ENCODE measurements at regions not wholly inside any gene's neighbourhood (a gene's known extent, or its start where the extent isn't known, plus 50 kb on each side); places are given as distances from the start of the nearest gene placed in this dataset.
"Not testable (repeated sequence)": the region's sequence is repeated elsewhere in the genome, so short reads cannot be mapped to it uniquely, and the experiment has no call there.

DNA sequence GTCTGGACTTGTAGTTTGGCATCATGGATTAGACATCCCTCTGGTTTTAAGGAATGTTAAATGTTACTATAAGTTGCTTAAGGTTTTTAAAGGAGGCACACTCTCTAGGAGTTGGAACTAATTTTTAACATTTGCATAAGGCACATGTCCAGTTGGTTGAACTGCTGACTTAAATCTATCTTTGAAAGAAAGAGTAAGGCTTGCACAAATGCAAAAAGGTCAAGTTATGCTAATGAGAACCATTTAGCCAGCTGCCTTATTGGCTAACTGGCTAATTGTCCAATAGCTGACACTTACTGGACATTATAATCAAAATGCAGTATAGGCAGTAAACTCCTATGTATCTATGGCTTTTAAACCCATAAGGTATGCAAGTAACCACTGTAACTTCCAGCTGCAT is 206.1 kb upstream of the TTC29 start:
- intact Hi-C loops (cut with DNase I; ENCODE audit: low total_unique reads), result no loop called here
- no peaks in the 10 kb centered on the region for H3K9me3 ChIP-seq
- H3K4me3 ChIP-seq, result no peak overlapping the region
- H3K4me1 ChIP-seq, result peaks cover 0 to 11% (median 0%) of the 10 kb centered on the region in 6 donors
- no peak overlapping the region for H3K27ac ChIP-seq
- TF ChIP-seq POLR2AphosphoS5 (IDR thresholded peaks at IDR 0.05) (no peak), POLR2A (IDR thresholded peaks at IDR 0.05) (no peak)
- TF ChIP-seq, protein P1, sequence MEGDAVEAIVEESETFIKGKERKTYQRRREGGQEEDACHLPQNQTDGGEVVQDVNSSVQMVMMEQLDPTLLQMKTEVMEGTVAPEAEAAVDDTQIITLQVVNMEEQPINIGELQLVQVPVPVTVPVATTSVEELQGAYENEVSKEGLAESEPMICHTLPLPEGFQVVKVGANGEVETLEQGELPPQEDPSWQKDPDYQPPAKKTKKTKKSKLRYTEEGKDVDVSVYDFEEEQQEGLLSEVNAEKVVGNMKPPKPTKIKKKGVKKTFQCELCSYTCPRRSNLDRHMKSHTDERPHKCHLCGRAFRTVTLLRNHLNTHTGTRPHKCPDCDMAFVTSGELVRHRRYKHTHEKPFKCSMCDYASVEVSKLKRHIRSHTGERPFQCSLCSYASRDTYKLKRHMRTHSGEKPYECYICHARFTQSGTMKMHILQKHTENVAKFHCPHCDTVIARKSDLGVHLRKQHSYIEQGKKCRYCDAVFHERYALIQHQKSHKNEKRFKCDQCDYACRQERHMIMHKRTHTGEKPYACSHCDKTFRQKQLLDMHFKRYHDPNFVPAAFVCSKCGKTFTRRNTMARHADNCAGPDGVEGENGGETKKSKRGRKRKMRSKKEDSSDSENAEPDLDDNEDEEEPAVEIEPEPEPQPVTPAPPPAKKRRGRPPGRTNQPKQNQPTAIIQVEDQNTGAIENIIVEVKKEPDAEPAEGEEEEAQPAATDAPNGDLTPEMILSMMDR (IDR thresholded peaks at IDR 0.05 in 8 of 11, conservative IDR thresholded peaks at IDR 0.05 in 3 of 11), result no peak
- peaks cover 0 to under 1% (median 0%) of the 10 kb centered on the region in 7 donors for H3K27me3 ChIP-seq (replicated peaks in 1 of 7)
- DNase-seq, result no peak
- H3K36me3 ChIP-seq, result no peaks in the 10 kb centered on the region

DNA sequence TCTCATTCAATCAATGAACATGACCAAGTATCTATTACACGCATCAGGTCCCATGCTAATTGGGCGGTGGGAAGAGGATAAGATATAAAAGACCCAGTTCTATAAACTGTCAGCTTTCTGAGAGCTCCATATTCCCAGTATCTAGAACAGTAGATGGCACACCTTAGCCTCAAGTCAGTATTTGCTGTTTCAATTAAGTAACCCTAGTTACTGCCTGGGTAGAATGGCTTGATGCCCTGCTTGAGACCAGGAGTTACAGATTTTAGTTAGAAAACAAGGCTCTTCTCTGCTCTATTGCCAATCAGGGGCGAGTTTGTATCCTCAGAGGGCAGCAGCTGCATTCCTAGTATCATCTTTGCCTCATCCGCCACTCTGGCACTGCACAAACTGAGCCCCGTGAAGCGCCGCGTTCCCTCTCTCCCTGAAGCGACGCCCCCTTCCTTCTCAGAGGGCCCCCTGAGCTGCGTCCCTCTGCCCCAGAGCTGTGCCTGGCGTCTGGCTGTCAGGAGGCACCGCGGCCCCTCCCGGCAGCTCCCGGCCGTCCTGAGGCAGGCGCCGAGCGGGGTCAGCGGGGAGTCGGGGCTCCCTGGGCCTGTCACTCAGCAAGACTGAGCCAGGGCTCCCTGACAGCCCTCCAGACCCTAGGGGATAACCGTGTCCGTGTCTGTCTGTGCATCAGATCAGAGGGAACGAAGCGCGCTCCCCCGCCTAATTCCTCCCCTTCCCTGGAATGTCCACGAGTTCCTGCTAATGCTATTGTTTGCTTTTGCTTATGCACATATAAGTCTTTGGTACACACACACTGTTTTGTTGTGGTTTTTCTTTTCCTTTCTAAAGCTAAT is 212.4 kb upstream of the TTC29 start:
- peak overlapping the region in 3 of 8 donors; percentile 7 to 43 (median 24) for H3K4me3 ChIP-seq
- TF ChIP-seq, protein P1 (IDR thresholded peaks at IDR 0.05 in 8 of 11, conservative IDR thresholded peaks at IDR 0.05 in 3 of 11), result no peak
- peak in 1 of 3 donors; percentile 18 for TF ChIP-seq POLR2AphosphoS5 (IDR thresholded peaks at IDR 0.05)
- H3K36me3 ChIP-seq, result no peaks in the 10 kb centered on the region
- WGBS, 5 donors, result 8 to 13% (median 10%) methylated on average over 23 to 29 of the region's 29 CpGs
- peaks cover 0 to 29% (median 0%) of the 10 kb centered on the region in 7 donors for H3K27me3 ChIP-seq (replicated peaks in 1 of 7)
- intact Hi-C loops (cut with DNase I; ENCODE audit: low total_unique reads), result no loop called here
- H3K27ac ChIP-seq, result peak overlapping the region in 7 of 8 donors; percentile 32 to 71 (median 46)
- H3K4me1 ChIP-seq, result peaks cover 0 to 13% (median 3%) of the 10 kb centered on the region in 6 donors
- H3K9me3 ChIP-seq, result no peaks in the 10 kb centered on the region
- DNase-seq, result peak; percentile 69

DNA sequence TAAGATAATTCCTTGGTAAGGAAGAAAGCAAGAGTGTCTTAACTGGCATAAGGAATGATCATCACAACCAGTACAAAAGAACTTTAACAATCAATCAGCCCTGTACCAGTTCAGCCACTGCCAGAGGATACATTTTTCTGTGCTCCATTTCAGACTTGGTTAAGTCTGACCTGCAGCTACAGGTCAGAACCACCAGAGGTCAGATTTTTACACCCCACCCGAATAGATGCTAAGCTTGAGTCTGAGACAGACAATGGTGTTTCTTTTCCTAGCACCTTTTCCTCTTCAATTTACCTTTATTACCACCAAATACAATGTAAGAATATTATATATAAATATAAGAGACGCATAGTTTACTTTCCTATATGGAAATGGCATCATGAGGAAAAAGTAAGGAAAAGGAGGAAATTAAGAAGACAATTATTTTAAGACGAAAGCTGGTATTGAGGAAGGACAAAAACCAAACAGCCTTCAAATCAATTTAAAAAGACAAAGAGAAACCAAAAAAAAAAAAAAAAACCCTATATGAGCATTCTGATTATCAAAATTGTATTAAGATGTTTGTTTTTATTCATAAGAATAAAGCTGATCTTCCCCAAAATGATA is 215.3 kb upstream of the TTC29 start:
- intact Hi-C loops (cut with DNase I; ENCODE audit: low total_unique reads), result no loop called here
- Histone ChIP-seq H3K27ac (no peak overlapping the region), H3K4me3 (no peak overlapping the region), H3K4me1 (peaks cover 0 to 13% (median 3%) of the 10 kb centered on the region in 6 donors), H3K27me3 (replicated peaks in 1 of 7) (peaks cover 0 to 29% (median 0%) of the 10 kb centered on the region in 7 donors), H3K9me3 (no peaks in the 10 kb centered on the region), H3K36me3 (no peaks in the 10 kb centered on the region)
- DNase-seq, result no peak
- no peak for TF ChIP-seq POLR2AphosphoS5 (IDR thresholded peaks at IDR 0.05)
- TF ChIP-seq, protein P1 (IDR thresholded peaks at IDR 0.05 in 8 of 11, conservative IDR thresholded peaks at IDR 0.05 in 3 of 11), result peak in 8 of 11 experiments; percentile 32 to 63 (median 48)
- WGBS, 5 donors, result 32 to 39% (median 35%) methylated on average over 3 of the region's 3 CpGs

DNA sequence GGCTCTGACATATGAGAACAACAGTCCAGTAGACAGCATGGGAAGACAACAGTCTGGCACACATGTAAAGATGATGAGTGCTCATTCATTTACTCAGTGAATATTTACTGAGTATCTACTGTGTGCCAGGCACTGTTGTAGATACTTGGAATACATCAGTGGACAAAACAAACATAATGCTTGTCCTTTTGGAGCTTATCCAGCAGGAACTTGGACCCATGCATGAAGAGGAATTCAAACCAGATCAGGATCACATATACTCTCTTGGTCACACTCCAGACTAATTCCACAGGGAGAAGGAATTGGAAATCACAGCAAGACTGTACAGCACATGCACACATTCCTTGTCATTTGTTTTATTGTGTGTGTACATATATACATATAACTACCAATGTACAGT is 217.6 kb upstream of the TTC29 start:
- Histone ChIP-seq H3K9me3 (no peaks in the 10 kb centered on the region), H3K4me3 (no peak overlapping the region), H3K27ac (no peak overlapping the region), H3K4me1 (peaks cover 0 to 2% (median under 1%) of the 10 kb centered on the region in 6 donors), H3K36me3 (no peaks in the 10 kb centered on the region), H3K27me3 (replicated peaks in 1 of 7) (peaks cover 0 to 17% (median 0%) of the 10 kb centered on the region in 7 donors)
- TF ChIP-seq, protein P1 (IDR thresholded peaks at IDR 0.05 in 8 of 11, conservative IDR thresholded peaks at IDR 0.05 in 3 of 11), result no peak
- TF ChIP-seq POLR2AphosphoS5 (IDR thresholded peaks at IDR 0.05), result no peak
- TF ChIP-seq POLR2A (IDR thresholded peaks at IDR 0.05), result no peak
- intact Hi-C loops (cut with DNase I; ENCODE audit: low total_unique reads), result no loop called here
- DNase-seq, result no peak

DNA sequence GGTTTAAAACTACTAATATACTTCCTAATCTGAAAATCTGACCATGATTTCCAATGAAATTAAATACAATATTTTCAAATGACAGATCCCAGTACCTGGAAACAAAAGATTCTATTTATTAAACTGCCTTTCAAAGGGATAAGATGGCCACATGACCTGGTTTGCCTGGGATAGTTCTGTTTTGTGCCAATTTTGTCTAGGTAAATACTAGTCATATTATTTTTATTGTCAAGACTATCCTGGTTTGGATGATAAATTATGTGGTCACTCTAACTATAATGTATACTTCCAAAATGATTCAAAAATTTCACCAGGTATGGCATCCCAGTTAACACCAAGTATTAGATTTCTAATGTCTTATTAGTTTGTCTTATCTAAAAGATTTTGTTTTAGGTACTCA is 222.5 kb upstream of the TTC29 start:
- H3K4me3 ChIP-seq; DNase-seq; H3K27ac ChIP-seq; H3K4me1 ChIP-seq; H3K9me3 ChIP-seq; intact Hi-C loops (cut with DNase I; ENCODE audit: low total_unique reads); H3K27me3 ChIP-seq (replicated peaks in 1 of 7); H3K36me3 ChIP-seq: not testable (repeated sequence)
